IMR-90 (cell line): ENCODE measurements at regions not wholly inside any gene's neighbourhood (a gene's known extent, or its start where the extent isn't known, plus 50 kb on each side); places are given as distances from the start of the nearest gene placed in this dataset.

ENCODE experiments used
- ATAC-seq: fragments of 200-7000 bp; cut with Tn5 transposase; 2 replicates; pipeline ENCODE4 v1.9.1; 2020; ENCODE audit warnings: low read depth, mild to moderate bottlenecking, moderate library complexity
- BruUV-seq: library from RNA; stranded (reverse); fragments of 400-500 nt; replicated peaks from 2 replicates; lab custom pipeline; 2021; lab: Mats Ljungman, UMichigan
- CTCF ChIA-PET: fragments of 300-600 bp; formaldehyde crosslinking; extraction: SDS; loops from one replicate; lab custom pipeline; 2021; ENCODE audit warnings: antibody characterized with exemption; lab: Yijun Ruan, JAX
- POLR2A ChIA-PET: fragments of 300-600 bp; sonication (Branson Sonifier 250); formaldehyde crosslinking; loops from one replicate; lab custom pipeline; 2022; ENCODE audit warnings: antibody characterized with exemption; ENCODE audit not compliant: unreplicated experiment; lab: Charles Lee
- DNase-seq: peaks from one replicate; pipeline ENCODE4 v3.0.0; 2013
- H2AFZ ChIP-seq: replicated peaks from 2 replicates; pipeline ENCODE3; 2013; ENCODE audit warnings: low read length, mild to moderate bottlenecking; ENCODE audit not compliant: poor library complexity
- H2AK5ac ChIP-seq: 2 replicates; pipeline ENCODE4 v1.6.1; 2013; ENCODE audit warnings: low read depth, low read length, inconsistent platforms
- H2AK9ac ChIP-seq: replicated peaks from 2 replicates; pipeline ENCODE3; 2013; ENCODE audit warnings: mild to moderate bottlenecking, low read depth, low read length, moderate library complexity; ENCODE audit not compliant: poor library complexity
- H2BK120ac ChIP-seq: 2 replicates; pipeline ENCODE4 v1.6.1; 2013; ENCODE audit warnings: low read depth, low read length, inconsistent platforms
- H2BK15ac ChIP-seq: 3 replicates; pipeline ENCODE4 v1.6.1; 2013; ENCODE audit warnings: low read depth, low read length, inconsistent platforms
- H2BK20ac ChIP-seq: 2 replicates; pipeline ENCODE4 v1.6.1; 2013; ENCODE audit warnings: low read depth, mild to moderate bottlenecking, inconsistent platforms, low read length, moderate library complexity
- H2BK5ac ChIP-seq: 2 replicates; pipeline ENCODE4 v1.6.1; 2013; ENCODE audit warnings: mild to moderate bottlenecking, low read depth, low read length, inconsistent platforms; ENCODE audit not compliant: poor library complexity, severe bottlenecking
- H3K14ac ChIP-seq: replicated peaks from 2 replicates; pipeline ENCODE4 v1.6.1; 2013; ENCODE audit warnings: low read depth, low read length, inconsistent platforms
- H3K18ac ChIP-seq: 2 replicates; pipeline ENCODE4 v1.6.1; 2013; ENCODE audit warnings: low read depth, low read length, control low read depth
- H3K23ac ChIP-seq: 2 replicates; pipeline ENCODE4 v1.6.1; 2013; ENCODE audit warnings: low read depth, low read length, inconsistent platforms
- H3K27ac ChIP-seq: 2 replicates; pipeline ENCODE4 v1.5.1; 2013; ENCODE audit warnings: mild to moderate bottlenecking, control low read depth, low read length; ENCODE audit not compliant: insufficient read depth
- H3K27me3 ChIP-seq: 2 replicates; pipeline ENCODE4 v1.6.1; 2013; ENCODE audit warnings: low read length; ENCODE audit not compliant: control insufficient read depth, insufficient read depth
- H3K36me3 ChIP-seq: 2 replicates; pipeline ENCODE4 v1.6.1; 2013; ENCODE audit warnings: low read length, mixed read lengths; ENCODE audit not compliant: control insufficient read depth, insufficient read depth
- H3K4ac ChIP-seq: 2 replicates; pipeline ENCODE4 v1.6.1; 2013; ENCODE audit warnings: low read depth, low read length, inconsistent platforms
- H3K4me1 ChIP-seq: 2 replicates; pipeline ENCODE4 v1.6.1; 2013; ENCODE audit warnings: low read length, mixed read lengths; ENCODE audit not compliant: control insufficient read depth, insufficient read depth
- H3K4me2 ChIP-seq: 2 replicates; pipeline ENCODE4 v1.6.1; 2013; ENCODE audit warnings: low read depth, mild to moderate bottlenecking, control low read depth, low read length, moderate library complexity
- H3K4me3 ChIP-seq: 2 replicates; pipeline ENCODE4 v1.5.1; 2013; ENCODE audit warnings: low read depth, mild to moderate bottlenecking, control low read depth, low read length, moderate library complexity; ENCODE audit not compliant: insufficient read depth
- H3K56ac ChIP-seq: 2 replicates; pipeline ENCODE4 v1.6.1; 2013; ENCODE audit warnings: low read length, inconsistent platforms; ENCODE audit not compliant: insufficient read depth; ENCODE audit errors: extremely low read depth
- H3K79me1 ChIP-seq, 2 experiments: 2 replicates each; pipeline ENCODE4 v1.6.1; 2013; ENCODE audit warnings: low read length in 2 of 2, inconsistent platforms in 1 of 2, low read depth in 1 of 2
- H3K9ac ChIP-seq: 2 replicates; pipeline ENCODE4 v1.6.1; 2013; ENCODE audit warnings: low read depth, low read length, control low read depth
- H3K9me1 ChIP-seq: 2 replicates; pipeline ENCODE4 v1.6.1; 2013; ENCODE audit warnings: low read length, inconsistent platforms; ENCODE audit not compliant: insufficient read depth
- H3K9me3 ChIP-seq: 2 replicates; pipeline ENCODE4 v1.6.1; 2013; ENCODE audit warnings: low read length; ENCODE audit not compliant: control insufficient read depth, insufficient read depth
- H4K20me1 ChIP-seq: 2 replicates; pipeline ENCODE4 v1.6.1; 2013; ENCODE audit warnings: low read length, inconsistent platforms; ENCODE audit not compliant: insufficient read depth
- H4K5ac ChIP-seq: 2 replicates; pipeline ENCODE4 v1.6.1; 2013; ENCODE audit warnings: mild to moderate bottlenecking, low read depth, low read length, control low read depth
- H4K8ac ChIP-seq, 2 experiments: 2 replicates each; pipeline ENCODE4 v1.6.1; 2013; ENCODE audit warnings: low read depth in 2 of 2, low read length in 2 of 2, control low read depth in 1 of 2, inconsistent platforms in 1 of 2
- H4K91ac ChIP-seq: 2 replicates; pipeline ENCODE4 v1.6.1; 2013; ENCODE audit warnings: low read depth, low read length, inconsistent platforms; ENCODE audit not compliant: insufficient read depth
- BHLHE40 ChIP-seq: fragments of 150-350 bp; IDR thresholded peaks from 2 replicates; pipeline ENCODE4 v1.6.1; 2016; ENCODE audit warnings: mild to moderate bottlenecking, low read depth, low read length
- CEBPB ChIP-seq: IDR thresholded peaks from 2 replicates; pipeline ENCODE4 v1.6.1; 2012; ENCODE audit warnings: low read depth, low read length, improper control_type of control experiment
- CHD1 ChIP-seq: IDR thresholded peaks from 2 replicates; pipeline ENCODE4 v1.6.1; 2012; ENCODE audit warnings: low read depth, low read length, improper control_type of control experiment
- MAZ ChIP-seq: IDR thresholded peaks from 2 replicates; pipeline ENCODE4 v1.6.1; 2012; ENCODE audit warnings: low read depth, mild to moderate bottlenecking, low read length, improper control_type of control experiment, moderate library complexity, borderline replicate concordance
- RAD21 ChIP-seq: IDR thresholded peaks from 2 replicates; pipeline ENCODE4 v1.6.1; 2012; ENCODE audit warnings: low read length, improper control_type of control experiment
- WGBS, 2 experiments: methylation state at CpG; one replicate each; pipeline versions ENCODE4 v1.1.5 to v1.1.7; 2013; ENCODE audit warnings: missing lambda C conversion rate in 2 of 2; ENCODE audit not compliant: insufficient read length in 1 of 2; ENCODE audit errors: extremely low coverage in 2 of 2; 5-methylcytosine and 5-hydroxymethylcytosine counted together
- dilution Hi-C: fragments of 300-500 bp; cut with HindIII; formaldehyde crosslinking; loops from one replicate; pipeline ENCODE4 v1.14.3; 2018; ENCODE audit warnings: low sequenced_read_pairs; ENCODE audit not compliant: unreplicated experiment
- in situ Hi-C: fragments of 300-500 bp; cut with MboI; formaldehyde crosslinking; loops from 3 replicates; pipeline ENCODE4 v1.14.3; 2019; ENCODE audit warnings: low sequenced_read_pairs, inconsistent platforms, mixed read lengths
- intact Hi-C: fragments of 100-400 bp; cut with micrococcal nuclease; formaldehyde crosslinking; loops from 2 replicates; pipeline ENCODE4 v1.10.0; 2022
- TF ChIP-seq, protein P1 (sequence below): fragments of 150-350 bp; IDR thresholded peaks from 2 replicates; pipeline ENCODE4 v1.6.1; 2017; ENCODE audit warnings: mild to moderate bottlenecking, antibody characterized with exemption, low read length, low read depth

DNA sequence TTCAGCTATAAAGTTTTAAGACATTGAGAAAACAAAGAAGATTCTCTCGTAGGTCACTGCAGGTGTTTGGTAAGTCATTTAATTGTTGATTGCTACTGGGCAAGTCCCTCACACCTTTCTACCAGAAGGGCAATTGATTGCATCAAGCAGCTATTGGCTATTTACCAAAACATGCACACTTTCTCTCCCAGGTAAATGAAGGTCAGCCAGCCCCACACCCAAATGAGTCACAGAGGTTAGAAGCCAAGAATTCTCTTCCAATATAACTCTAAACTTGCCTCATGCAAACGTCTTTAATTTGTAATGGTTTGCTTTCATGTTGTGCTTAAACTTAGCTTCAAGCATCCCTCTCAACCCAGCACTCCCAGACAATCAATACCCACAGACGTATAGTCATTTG lies 475.3 kb upstream of the ADGRL2 start:
- POLR2A ChIA-PET, result no interaction called here
- no CpG with 5 or more reads among the region's 3 CpGs for WGBS, 2 experiments

More for the DNA sequence above, 475.3 kb upstream of the ADGRL2 start:
- Histone ChIP-seq H3K4me3 (no peak overlapping the region), H2AFZ (no peak overlapping the region), H4K20me1 (no peaks in the 10 kb centered on the region), H3K4me1 (no peaks in the 10 kb centered on the region), H3K9me3 (no peaks in the 10 kb centered on the region), H2AK5ac (no peak overlapping the region), H3K36me3 (no peaks in the 10 kb centered on the region), H3K79me1 (no peaks in the 10 kb centered on the region), H3K9ac (no peak overlapping the region), H4K8ac (no peak overlapping the region), H4K5ac (no peak overlapping the region), H3K14ac (no peak overlapping the region), H3K9me1 (no peaks in the 10 kb centered on the region), H3K23ac (no peak overlapping the region), H3K18ac (no peak overlapping the region), H2BK120ac (no peak overlapping the region), H3K27me3 (no peaks in the 10 kb centered on the region), H3K27ac (no peak overlapping the region), H3K4me2 (no peak overlapping the region), H3K4ac (no peak overlapping the region), H4K91ac (no peak overlapping the region), H2BK5ac (no peak overlapping the region), H2BK15ac (no peak overlapping the region), H2BK20ac (no peak overlapping the region), H2AK9ac (no peak overlapping the region), H3K56ac (no peak overlapping the region)
- ATAC-seq (no peak), DNase-seq (no peak)
- in situ Hi-C loops, result no loop called here
- no peak for TF ChIP-seq MAZ
- TF ChIP-seq BHLHE40, result no peak
- no peak for TF ChIP-seq CHD1
- TF ChIP-seq CEBPB, result no peak
- no peak for TF ChIP-seq RAD21
- TF ChIP-seq, protein P1, sequence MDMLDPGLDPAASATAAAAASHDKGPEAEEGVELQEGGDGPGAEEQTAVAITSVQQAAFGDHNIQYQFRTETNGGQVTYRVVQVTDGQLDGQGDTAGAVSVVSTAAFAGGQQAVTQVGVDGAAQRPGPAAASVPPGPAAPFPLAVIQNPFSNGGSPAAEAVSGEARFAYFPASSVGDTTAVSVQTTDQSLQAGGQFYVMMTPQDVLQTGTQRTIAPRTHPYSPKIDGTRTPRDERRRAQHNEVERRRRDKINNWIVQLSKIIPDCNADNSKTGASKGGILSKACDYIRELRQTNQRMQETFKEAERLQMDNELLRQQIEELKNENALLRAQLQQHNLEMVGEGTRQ, result no peak
- CTCF ChIA-PET, result no interaction called here
- intact Hi-C loops, result no loop called here
- BruUV-seq, result no TSS peak
- dilution Hi-C loops, result no loop called here
